ENCODE measurements at regions not wholly inside any gene's neighbourhood (a gene's known extent, or its start where the extent isn't known, plus 50 kb on each side); places are given as distances from the start of the nearest gene placed in this dataset.

DNA sequence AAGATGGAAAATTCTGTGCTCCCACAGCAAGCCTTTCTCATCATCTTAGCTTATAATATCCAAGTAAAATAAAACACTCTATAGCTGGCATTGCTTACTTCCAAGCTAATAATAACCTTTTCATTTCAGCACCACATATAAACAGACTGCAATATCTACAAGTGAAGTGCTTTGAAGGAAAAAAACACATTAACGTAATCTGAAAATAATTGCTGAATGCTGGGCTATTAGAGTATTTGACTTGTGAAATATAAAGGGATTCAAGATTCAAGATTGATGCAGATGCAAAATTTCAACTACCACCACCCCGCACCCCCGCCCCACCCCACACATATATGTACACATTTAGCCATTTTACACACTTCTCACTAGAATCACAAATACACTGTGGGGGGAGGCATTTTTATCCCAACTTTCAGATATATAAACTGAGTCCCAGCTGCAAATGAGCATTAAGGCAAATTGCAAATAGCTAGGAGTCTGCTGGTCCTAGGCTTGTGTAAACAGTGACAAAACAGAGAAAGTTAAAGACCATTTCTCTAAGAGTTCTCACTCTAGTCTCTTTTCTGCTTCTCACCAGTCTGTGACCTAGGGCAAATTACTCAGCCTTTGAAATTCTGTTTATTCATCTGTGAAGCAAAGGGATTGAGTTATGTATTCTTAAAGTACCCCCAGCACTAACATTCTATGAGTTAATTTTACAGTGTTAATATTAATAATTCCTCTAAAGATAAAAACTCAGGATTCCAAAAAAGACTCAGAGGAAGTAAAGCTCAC lies 489.4 kb downstream of the PRELID2 start:
- Histone ChIP-seq H4K8ac (ENCODE audit: low read depth, low read length) (no peak overlapping the region), H2BK12ac (ENCODE audit: low read length) (no peak overlapping the region), H3K4ac (ENCODE audit: low read depth, low read length) (no peak overlapping the region), H4K91ac (ENCODE audit: low read depth, low read length) (no peak overlapping the region), H4K12ac (ENCODE audit: low read depth, low read length) (no peak overlapping the region), H3K14ac (ENCODE audit: low read length) (no peak overlapping the region), H3K27ac (ENCODE audit: low read depth, low read length) (no peak overlapping the region), H3K9me3 (ENCODE audit: insufficient read depth, low read depth, low read length) (no peaks in the 10 kb centered on the region), H3K9ac (ENCODE audit: low read length) (no peak overlapping the region), H3K4me3 (ENCODE audit: low read depth, low read length) (no peak overlapping the region), H3K79me1 (ENCODE audit: low read length) (no peaks in the 10 kb centered on the region), H3K27me3 (ENCODE audit: insufficient read depth, low read length) (no peaks in the 10 kb centered on the region), H3K36me3 (ENCODE audit: control insufficient read depth in 1 of 2, insufficient read depth in 2 of 2, low read length in 2 of 2) (no peaks in the 10 kb centered on the region), H3K18ac (ENCODE audit: low read length) (no peak overlapping the region), H3K4me2 (ENCODE audit: low read length) (no peak overlapping the region), H2AK5ac (ENCODE audit: low read length) (no peak overlapping the region), H2BK5ac (ENCODE audit: low read depth, low read length, poor library complexity) (no peak overlapping the region), H2AFZ (ENCODE audit: insufficient read depth, low read length, poor library complexity) (no peak overlapping the region), H2BK120ac (ENCODE audit: insufficient read depth, low read length, poor library complexity) (no peak overlapping the region), H3K23ac (ENCODE audit: low read length) (no peak overlapping the region), H3K4me1 (ENCODE audit: control insufficient read depth in 1 of 2, insufficient read depth in 2 of 2, low read length in 2 of 2) (no peaks in the 10 kb centered on the region), H3K79me2 (ENCODE audit: control insufficient read depth, insufficient read depth, low read length, poor library complexity) (no peaks in the 10 kb centered on the region)
- no peak for DNase-seq
- no CpG with 5 or more reads among the region's 3 CpGs for WGBS (ENCODE audit: extremely low coverage, insufficient coverage, insufficient read length)

DNA sequence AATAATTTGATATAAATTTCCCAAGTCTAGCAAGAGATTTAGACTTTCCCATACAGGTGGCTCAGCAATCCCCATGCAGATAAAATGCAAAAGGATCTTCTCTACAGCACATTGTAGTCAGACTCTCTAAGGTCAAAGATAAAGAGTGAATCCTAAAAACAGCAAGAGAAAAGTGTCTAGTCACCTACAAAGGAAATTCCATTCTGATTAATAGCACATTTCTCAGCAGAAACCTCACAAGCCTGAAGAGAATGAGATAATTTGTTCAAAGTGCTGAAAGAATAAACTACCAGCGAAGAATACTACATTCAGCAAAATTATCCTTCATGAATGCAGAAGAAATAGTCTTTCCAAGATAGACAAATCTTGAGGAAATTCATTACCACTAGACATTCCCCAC lies 493.3 kb downstream of the PRELID2 start:
- no peak overlapping the region for H2AK5ac ChIP-seq (ENCODE audit: low read length)
- H4K12ac ChIP-seq (ENCODE audit: low read depth, low read length), result no peak overlapping the region
- no CpG with 5 or more reads among the region's 1 CpG for WGBS (ENCODE audit: extremely low coverage, insufficient coverage, insufficient read length)
- no peaks in the 10 kb centered on the region for H3K27me3 ChIP-seq (ENCODE audit: insufficient read depth, low read length)
- H3K9me3 ChIP-seq (ENCODE audit: insufficient read depth, low read depth, low read length), result peaks cover 2% of the 10 kb centered on the region
- H3K9ac ChIP-seq (ENCODE audit: low read length), result no peak overlapping the region
- no peaks in the 10 kb centered on the region for H3K36me3 ChIP-seq (ENCODE audit: control insufficient read depth in 1 of 2, insufficient read depth in 2 of 2, low read length in 2 of 2)
- H3K23ac ChIP-seq (ENCODE audit: low read length), result no peak overlapping the region
- no peak overlapping the region for H3K27ac ChIP-seq (ENCODE audit: low read depth, low read length)
- H3K79me2 ChIP-seq (ENCODE audit: control insufficient read depth, insufficient read depth, low read length, poor library complexity), result no peaks in the 10 kb centered on the region
- H3K4me1 ChIP-seq (ENCODE audit: control insufficient read depth in 1 of 2, insufficient read depth in 2 of 2, low read length in 2 of 2), result no peaks in the 10 kb centered on the region
- no peak overlapping the region for H3K18ac ChIP-seq (ENCODE audit: low read length)
- no peak overlapping the region for H3K4me3 ChIP-seq (ENCODE audit: low read depth, low read length)
- H3K4ac ChIP-seq (ENCODE audit: low read depth, low read length), result no peak overlapping the region
- no peak overlapping the region for H3K14ac ChIP-seq (ENCODE audit: low read length)
- no peak overlapping the region for H2BK5ac ChIP-seq (ENCODE audit: low read depth, low read length, poor library complexity)
- H4K8ac ChIP-seq (ENCODE audit: low read depth, low read length), result no peak overlapping the region
- no peak for DNase-seq
- H2BK12ac ChIP-seq (ENCODE audit: low read length), result no peak overlapping the region
- H2AFZ ChIP-seq (ENCODE audit: insufficient read depth, low read length, poor library complexity), result no peak overlapping the region
- H3K4me2 ChIP-seq (ENCODE audit: low read length), result no peak overlapping the region
- H4K91ac ChIP-seq (ENCODE audit: low read depth, low read length), result no peak overlapping the region
- H3K79me1 ChIP-seq (ENCODE audit: low read length), result no peaks in the 10 kb centered on the region
- no peak overlapping the region for H2BK120ac ChIP-seq (ENCODE audit: insufficient read depth, low read length, poor library complexity)

DNA sequence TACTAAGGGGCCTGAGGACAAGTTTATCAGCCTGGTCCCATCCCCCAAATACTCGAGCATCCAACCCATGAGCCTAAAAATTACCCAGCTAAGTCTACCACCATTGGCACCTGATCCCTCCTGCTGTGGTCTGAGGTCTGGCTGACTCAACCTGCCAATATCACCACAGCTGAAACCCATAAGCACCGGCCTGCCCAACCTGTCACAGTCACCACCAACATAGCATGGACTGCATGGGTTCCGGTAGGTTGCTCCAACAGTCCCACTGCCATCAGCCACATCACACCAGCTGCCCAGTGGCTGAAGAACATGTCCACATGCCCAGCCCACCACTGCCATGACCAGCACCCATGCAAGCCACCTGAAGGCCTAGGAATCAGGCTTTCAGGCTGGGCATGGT lies 495.0 kb downstream of the PRELID2 start:
- Histone ChIP-seq H3K23ac (ENCODE audit: low read length) (no peak overlapping the region), H3K18ac (ENCODE audit: low read length) (no peak overlapping the region), H3K4me2 (ENCODE audit: low read length) (no peak overlapping the region), H2BK12ac (ENCODE audit: low read length) (no peak overlapping the region), H3K9ac (ENCODE audit: low read length) (no peak overlapping the region), H3K14ac (ENCODE audit: low read length) (no peak overlapping the region), H3K4me3 (ENCODE audit: low read depth, low read length) (no peak overlapping the region), H2BK5ac (ENCODE audit: low read depth, low read length, poor library complexity) (no peak overlapping the region), H4K12ac (ENCODE audit: low read depth, low read length) (no peak overlapping the region), H3K27ac (ENCODE audit: low read depth, low read length) (no peak overlapping the region), H3K79me1 (ENCODE audit: low read length) (no peaks in the 10 kb centered on the region), H3K79me2 (ENCODE audit: control insufficient read depth, insufficient read depth, low read length, poor library complexity) (no peaks in the 10 kb centered on the region), H4K91ac (ENCODE audit: low read depth, low read length) (no peak overlapping the region), H2BK120ac (ENCODE audit: insufficient read depth, low read length, poor library complexity) (no peak overlapping the region), H2AK5ac (ENCODE audit: low read length) (no peak overlapping the region), H3K4me1 (ENCODE audit: control insufficient read depth in 1 of 2, insufficient read depth in 2 of 2, low read length in 2 of 2) (no peaks in the 10 kb centered on the region), H2AFZ (ENCODE audit: insufficient read depth, low read length, poor library complexity) (no peak overlapping the region), H3K9me3 (ENCODE audit: insufficient read depth, low read depth, low read length) (peaks cover 2% of the 10 kb centered on the region), H4K8ac (ENCODE audit: low read depth, low read length) (no peak overlapping the region), H3K4ac (ENCODE audit: low read depth, low read length) (no peak overlapping the region), H3K36me3 (ENCODE audit: control insufficient read depth in 1 of 2, insufficient read depth in 2 of 2, low read length in 2 of 2) (no peaks in the 10 kb centered on the region), H3K27me3 (ENCODE audit: insufficient read depth, low read length) (no peaks in the 10 kb centered on the region)
- no peak for DNase-seq
- no CpG with 5 or more reads among the region's 3 CpGs for WGBS (ENCODE audit: extremely low coverage, insufficient coverage, insufficient read length)

DNA sequence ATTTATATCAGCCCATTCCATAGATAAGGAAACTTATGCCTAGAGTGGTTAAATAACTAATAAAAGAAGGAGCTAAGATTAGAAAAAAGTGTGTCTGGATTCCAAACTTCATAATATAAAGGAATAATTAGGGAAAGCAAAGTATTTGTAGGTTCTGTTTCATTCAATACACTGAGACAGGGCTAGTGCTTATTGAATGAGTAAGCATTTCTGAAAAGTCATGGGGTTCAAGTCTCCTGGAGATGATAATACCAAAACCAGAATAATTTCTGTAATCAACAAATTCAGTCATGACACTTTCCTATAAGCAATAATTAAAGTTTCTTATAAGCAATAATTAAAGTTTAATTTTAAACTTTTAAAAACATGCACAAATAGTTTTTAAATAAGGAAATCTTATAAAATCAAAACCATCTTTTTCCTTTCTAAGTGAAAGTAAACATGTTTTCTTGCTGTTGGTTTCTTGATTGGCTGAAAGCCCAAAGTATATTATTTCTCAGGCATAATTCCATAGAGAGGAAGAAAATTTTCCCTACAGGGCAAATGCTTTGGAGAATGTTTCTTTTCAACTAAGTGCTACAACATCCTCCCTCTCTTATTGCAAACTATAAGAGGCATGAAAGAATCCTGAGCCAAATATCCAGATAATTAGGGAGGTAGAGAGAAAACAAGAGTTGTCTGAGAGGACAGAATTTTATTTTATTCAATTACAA lies 510.2 kb downstream of the PRELID2 start:
- no peak overlapping the region for H2BK12ac ChIP-seq (ENCODE audit: low read length)
- H3K23ac ChIP-seq (ENCODE audit: low read length), result no peak overlapping the region
- H3K4me3 ChIP-seq (ENCODE audit: low read depth, low read length), result no peak overlapping the region
- H3K9me3 ChIP-seq (ENCODE audit: insufficient read depth, low read depth, low read length), result no peaks in the 10 kb centered on the region
- H3K9ac ChIP-seq (ENCODE audit: low read length), result no peak overlapping the region
- H3K4me1 ChIP-seq (ENCODE audit: control insufficient read depth in 1 of 2, insufficient read depth in 2 of 2, low read length in 2 of 2), result no peaks in the 10 kb centered on the region
- H3K4me2 ChIP-seq (ENCODE audit: low read length), result no peak overlapping the region
- no peak overlapping the region for H4K91ac ChIP-seq (ENCODE audit: low read depth, low read length)
- H2BK120ac ChIP-seq (ENCODE audit: insufficient read depth, low read length, poor library complexity), result no peak overlapping the region
- no peak overlapping the region for H3K27ac ChIP-seq (ENCODE audit: low read depth, low read length)
- no peak overlapping the region for H3K4ac ChIP-seq (ENCODE audit: low read depth, low read length)
- no peak overlapping the region for H4K8ac ChIP-seq (ENCODE audit: low read depth, low read length)
- no peaks in the 10 kb centered on the region for H3K79me1 ChIP-seq (ENCODE audit: low read length)
- H2AK5ac ChIP-seq (ENCODE audit: low read length), result no peak overlapping the region
- H3K18ac ChIP-seq (ENCODE audit: low read length), result no peak overlapping the region
- no peaks in the 10 kb centered on the region for H3K79me2 ChIP-seq (ENCODE audit: control insufficient read depth, insufficient read depth, low read length, poor library complexity)
- H4K12ac ChIP-seq (ENCODE audit: low read depth, low read length), result no peak overlapping the region
- no peaks in the 10 kb centered on the region for H3K27me3 ChIP-seq (ENCODE audit: insufficient read depth, low read length)
- peak in 1 of 2 donors; percentile 3 for DNase-seq
- H2BK5ac ChIP-seq (ENCODE audit: low read depth, low read length, poor library complexity), result no peak overlapping the region
- no peaks in the 10 kb centered on the region for H3K36me3 ChIP-seq (ENCODE audit: control insufficient read depth in 1 of 2, insufficient read depth in 2 of 2, low read length in 2 of 2)
- H2AFZ ChIP-seq (ENCODE audit: insufficient read depth, low read length, poor library complexity), result no peak overlapping the region
- H3K14ac ChIP-seq (ENCODE audit: low read length), result no peak overlapping the region

Data from trophoblast cell (in vitro differentiated cells and primary cell).